ENCODE measurements at regions not wholly inside any gene's neighbourhood (a gene's known extent, or its start where the extent isn't known, plus 50 kb on each side); places are given as distances from the start of the nearest gene placed in this dataset.

- Histone ChIP-seq H3K4me3 (no peak overlapping the region), H3K9me3 (replicated peaks) (no peaks in the 10 kb centered on the region), H3K4me1 (no peaks in the 10 kb centered on the region), H3K27ac (replicated peaks) (no peak overlapping the region), H3K27me3 (ENCODE audit: low read depth) (no peaks in the 10 kb centered on the region), H3K36me3 (no peaks in the 10 kb centered on the region)
- intact Hi-C loops (cut with micrococcal nuclease) = no loop called here
- no peak for TF ChIP-seq CTCF (IDR thresholded peaks at IDR 0.05; ENCODE audit: borderline replicate concordance)
- DNase-seq = no peak
Measured at GRCh38 chr12:30046376-30046775, 262.6 kb upstream of the TMTC1 start.

GRCh38 chr12:30045171-30045570, 261.4 kb upstream of the TMTC1 start:
- Histone ChIP-seq H3K4me1 (no peaks in the 10 kb centered on the region), H3K4me3 (no peak overlapping the region), H3K9me3 (replicated peaks) (no peaks in the 10 kb centered on the region), H3K36me3 (no peaks in the 10 kb centered on the region), H3K27me3 (ENCODE audit: low read depth) (no peaks in the 10 kb centered on the region), H3K27ac (replicated peaks) (no peak overlapping the region)
- no peak for TF ChIP-seq CTCF (IDR thresholded peaks at IDR 0.05; ENCODE audit: borderline replicate concordance)
- intact Hi-C loops (cut with micrococcal nuclease) = no loop called here
- no peak for DNase-seq

GRCh38 chr12:30044206-30044605, 260.5 kb upstream of the TMTC1 start:
- no peak overlapping the region for H3K27ac ChIP-seq (replicated peaks)
- H3K4me3 ChIP-seq = no peak overlapping the region
- H3K27me3 ChIP-seq (ENCODE audit: low read depth) = no peaks in the 10 kb centered on the region
- DNase-seq = no peak
- no peaks in the 10 kb centered on the region for H3K36me3 ChIP-seq
- H3K4me1 ChIP-seq = no peaks in the 10 kb centered on the region
- intact Hi-C loops (cut with micrococcal nuclease) = no loop called here
- no peaks in the 10 kb centered on the region for H3K9me3 ChIP-seq (replicated peaks)
- TF ChIP-seq CTCF (IDR thresholded peaks at IDR 0.05; ENCODE audit: borderline replicate concordance) = no peak

GRCh38 chr12:30043151-30043847, 259.6 kb upstream of the TMTC1 start:
- Histone ChIP-seq H3K36me3 (no peaks in the 10 kb centered on the region), H3K27me3 (ENCODE audit: low read depth) (no peaks in the 10 kb centered on the region), H3K4me1 (no peaks in the 10 kb centered on the region), H3K4me3 (no peak overlapping the region), H3K27ac (replicated peaks) (no peak overlapping the region), H3K9me3 (replicated peaks) (no peaks in the 10 kb centered on the region)
- no peak for TF ChIP-seq CTCF (IDR thresholded peaks at IDR 0.05; ENCODE audit: borderline replicate concordance)
- DNase-seq = no peak
- intact Hi-C loops (cut with micrococcal nuclease) = no loop called here

- intact Hi-C loops (cut with micrococcal nuclease) = no loop called here
- no peaks in the 10 kb centered on the region for H3K9me3 ChIP-seq (replicated peaks)
- H3K27me3 ChIP-seq (ENCODE audit: low read depth) = no peaks in the 10 kb centered on the region
- no peak overlapping the region for H3K27ac ChIP-seq (replicated peaks)
- no peaks in the 10 kb centered on the region for H3K4me1 ChIP-seq
- no peak overlapping the region for H3K4me3 ChIP-seq
- DNase-seq = no peak
- no peaks in the 10 kb centered on the region for H3K36me3 ChIP-seq
- no peak for TF ChIP-seq CTCF (IDR thresholded peaks at IDR 0.05; ENCODE audit: borderline replicate concordance)
Measured at GRCh38 chr12:30041096-30041495, 257.4 kb upstream of the TMTC1 start.
